Peyer's patch (tissue), 4 donors: ENCODE measurements at regions not wholly inside any gene's neighbourhood (a gene's known extent, or its start where the extent isn't known, plus 50 kb on each side); places are given as distances from the start of the nearest gene placed in this dataset.

Experiments used
- DNase-seq, 3 donors: peaks; one replicate each; pipeline ENCODE4 v3.0.0-alpha.2; 2017 to 2019
- H3K27ac ChIP-seq, 4 donors: fragments of 200-600 bp; sonication (generic); one replicate each; pipeline ENCODE4 v1.5.1; 2016 to 2019
- H3K27me3 ChIP-seq, 2 donors: fragments of 200-600 bp; sonication (generic); one replicate each; pipeline ENCODE4 v1.5.1; 2019
- H3K36me3 ChIP-seq, 3 donors: fragments of 200-600 bp; sonication (generic); one replicate each; pipeline ENCODE4 v1.5.1; 2016 to 2019
- H3K4me1 ChIP-seq, 4 donors: fragments of 200-600 bp; sonication (generic); one replicate each; pipeline ENCODE4 v1.5.1; 2016 to 2019
- H3K4me3 ChIP-seq, 4 donors: fragments of 200-600 bp; sonication (generic); 1 replicate in 3 of 4; 2 replicates in 1 of 4; pipeline ENCODE4 v1.5.1; 2016 to 2019; ENCODE audit warnings: mild to moderate bottlenecking in 1 of 4
- H3K9me3 ChIP-seq, 4 donors: fragments of 200-600 bp; sonication (generic); one replicate each; pipeline ENCODE4 v1.5.1; 2016 to 2019; ENCODE audit warnings: mild to moderate bottlenecking in 1 of 4
- CTCF ChIP-seq, 6 experiments: fragments of 450-650 bp in 4 of 6; fragments of 200-600 bp in 2 of 6; sonication (generic) in 1 of 6; IDR thresholded peaks; one replicate each; pipeline ENCODE4 v1.5.1; 2017 to 2019; ENCODE audit warnings: antibody characterized with exemption in 6 of 6, mild to moderate bottlenecking in 3 of 6, moderate library complexity in 1 of 6
- POLR2A ChIP-seq, 2 donors: fragments of 450-650 bp; IDR thresholded peaks; one replicate each; pipeline ENCODE4 v1.5.1; 2017; ENCODE audit warnings: antibody characterized with exemption in 2 of 2, mild to moderate bottlenecking in 2 of 2, moderate library complexity in 2 of 2

- TF ChIP-seq CTCF (IDR thresholded peaks at IDR 0.05) (no peak), POLR2A (IDR thresholded peaks at IDR 0.05) (no peak)
- Histone ChIP-seq H3K36me3 (no peaks in the 10 kb centered on the region), H3K4me3 (no peak overlapping the region), H3K27ac (no peak overlapping the region), H3K9me3 (no peaks in the 10 kb centered on the region), H3K27me3 (no peaks in the 10 kb centered on the region), H3K4me1 (no peaks in the 10 kb centered on the region)
- no peak for DNase-seq
Measured at GRCh38 chr7:46671108-46671769, 750.2 kb upstream of the IGFBP3 start.

- no peaks in the 10 kb centered on the region for H3K36me3 ChIP-seq
- no peaks in the 10 kb centered on the region for H3K9me3 ChIP-seq
- no peaks in the 10 kb centered on the region for H3K27me3 ChIP-seq
- no peak overlapping the region for H3K4me3 ChIP-seq
- TF ChIP-seq CTCF (IDR thresholded peaks at IDR 0.05): no peak
- TF ChIP-seq POLR2A (IDR thresholded peaks at IDR 0.05): no peak
- H3K27ac ChIP-seq: no peak overlapping the region
- DNase-seq: no peak
- H3K4me1 ChIP-seq: no peaks in the 10 kb centered on the region
Measured at GRCh38 chr7:46669028-46669427, 748.0 kb upstream of the IGFBP3 start.

GRCh38 chr7:46664453-46664852 lies 743.4 kb upstream of the IGFBP3 start:
- Histone ChIP-seq H3K27me3 (no peaks in the 10 kb centered on the region), H3K36me3 (no peaks in the 10 kb centered on the region), H3K4me1 (no peaks in the 10 kb centered on the region), H3K9me3 (no peaks in the 10 kb centered on the region), H3K4me3 (no peak overlapping the region), H3K27ac (no peak overlapping the region)
- TF ChIP-seq POLR2A (IDR thresholded peaks at IDR 0.05) (no peak), CTCF (IDR thresholded peaks at IDR 0.05) (no peak)
- no peak for DNase-seq

- TF ChIP-seq CTCF (IDR thresholded peaks at IDR 0.05): no peak
- TF ChIP-seq POLR2A (IDR thresholded peaks at IDR 0.05): no peak
- Histone ChIP-seq H3K4me3 (no peak overlapping the region), H3K27ac (no peak overlapping the region), H3K27me3 (no peaks in the 10 kb centered on the region), H3K9me3 (no peaks in the 10 kb centered on the region), H3K36me3 (no peaks in the 10 kb centered on the region), H3K4me1 (no peaks in the 10 kb centered on the region)
- no peak for DNase-seq
Measured at GRCh38 chr7:46663025-46663424, 742.0 kb upstream of the IGFBP3 start.

GRCh38 chr7:46661431-46661830 lies 740.4 kb upstream of the IGFBP3 start:
- no peaks in the 10 kb centered on the region for H3K27me3 ChIP-seq
- no peaks in the 10 kb centered on the region for H3K4me1 ChIP-seq
- H3K36me3 ChIP-seq: no peaks in the 10 kb centered on the region
- H3K27ac ChIP-seq: no peak overlapping the region
- no peak overlapping the region for H3K4me3 ChIP-seq
- TF ChIP-seq POLR2A (IDR thresholded peaks at IDR 0.05) (no peak), CTCF (IDR thresholded peaks at IDR 0.05) (no peak)
- no peak for DNase-seq
- no peaks in the 10 kb centered on the region for H3K9me3 ChIP-seq
